ENCODE measurements at regions not wholly inside any gene's neighbourhood (a gene's known extent, or its start where the extent isn't known, plus 50 kb on each side); places are given as distances from the start of the nearest gene placed in this dataset.
A peak's percentile ranks its signal among the peaks of the same experiment; 100 is the strongest.

DNA sequence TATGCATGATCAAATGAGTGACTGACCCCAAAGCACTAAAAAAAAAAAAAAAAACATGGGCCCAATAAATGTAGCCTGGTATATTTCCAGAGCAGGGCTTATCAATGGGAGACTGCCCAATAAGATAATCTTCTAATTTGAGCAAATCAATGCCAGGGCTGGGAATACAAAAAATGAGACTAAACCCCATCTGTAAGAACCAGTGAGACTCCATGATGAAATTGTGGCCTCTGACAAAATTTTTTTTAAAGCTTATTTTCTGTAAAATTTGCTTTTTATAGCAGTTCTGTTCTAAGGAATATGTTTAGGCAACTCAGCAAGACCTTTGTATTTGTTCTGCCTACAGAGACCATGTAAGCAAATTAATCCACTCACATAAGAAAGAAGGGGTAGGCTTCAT lies 186.8 kb upstream of the CCDC150 start:
- POLR2A ChIA-PET: no interaction called here
- CTCF ChIA-PET: interaction anchor here (0.8 to 3.9 kb wide), 51 partner anchors 8 to 384 kb away, joined by 3 to 51 read pairs (median 9); partner anchors contain the start of gene DNAH7
- TF ChIP-seq, protein P1, sequence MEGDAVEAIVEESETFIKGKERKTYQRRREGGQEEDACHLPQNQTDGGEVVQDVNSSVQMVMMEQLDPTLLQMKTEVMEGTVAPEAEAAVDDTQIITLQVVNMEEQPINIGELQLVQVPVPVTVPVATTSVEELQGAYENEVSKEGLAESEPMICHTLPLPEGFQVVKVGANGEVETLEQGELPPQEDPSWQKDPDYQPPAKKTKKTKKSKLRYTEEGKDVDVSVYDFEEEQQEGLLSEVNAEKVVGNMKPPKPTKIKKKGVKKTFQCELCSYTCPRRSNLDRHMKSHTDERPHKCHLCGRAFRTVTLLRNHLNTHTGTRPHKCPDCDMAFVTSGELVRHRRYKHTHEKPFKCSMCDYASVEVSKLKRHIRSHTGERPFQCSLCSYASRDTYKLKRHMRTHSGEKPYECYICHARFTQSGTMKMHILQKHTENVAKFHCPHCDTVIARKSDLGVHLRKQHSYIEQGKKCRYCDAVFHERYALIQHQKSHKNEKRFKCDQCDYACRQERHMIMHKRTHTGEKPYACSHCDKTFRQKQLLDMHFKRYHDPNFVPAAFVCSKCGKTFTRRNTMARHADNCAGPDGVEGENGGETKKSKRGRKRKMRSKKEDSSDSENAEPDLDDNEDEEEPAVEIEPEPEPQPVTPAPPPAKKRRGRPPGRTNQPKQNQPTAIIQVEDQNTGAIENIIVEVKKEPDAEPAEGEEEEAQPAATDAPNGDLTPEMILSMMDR (IDR thresholded peaks at IDR 0.05; ENCODE audit: control extremely low read depth, extremely low read depth, low read depth, missing control alignments): no peak
- no peak for DNase-seq (ENCODE audit: extremely low spot score)

DNA sequence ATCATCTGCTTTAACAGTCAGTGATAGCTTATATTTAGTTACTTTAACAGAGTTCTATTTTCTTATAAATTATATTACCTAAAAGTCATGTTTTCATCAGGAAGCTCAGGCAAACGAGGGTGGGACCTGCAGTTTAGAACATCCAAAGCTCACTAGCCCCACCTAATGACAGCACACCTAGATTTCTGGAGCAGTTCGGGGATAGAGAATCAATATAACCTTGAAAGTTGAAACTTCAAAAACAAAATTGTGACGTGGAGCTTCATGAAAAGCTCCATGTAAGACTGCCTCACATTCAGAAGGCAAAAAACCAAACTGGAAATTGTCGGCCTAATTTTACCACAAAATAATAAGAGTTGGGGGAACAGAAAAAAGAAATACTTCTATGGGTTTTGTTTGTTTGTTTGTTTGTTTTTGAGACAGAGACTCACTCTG lies 185.9 kb upstream of the CCDC150 start:
- POLR2A ChIA-PET: no interaction called here
- DNase-seq (ENCODE audit: extremely low spot score): peak; percentile 38
- CTCF ChIA-PET: interaction anchor here (0.6 to 3.9 kb wide), 83 partner anchors 9 to 398 kb away, joined by 3 to 51 read pairs (median 5); partner anchors contain the start of gene DNAH7
- TF ChIP-seq, protein P1 (IDR thresholded peaks at IDR 0.05; ENCODE audit: control extremely low read depth, extremely low read depth, low read depth, missing control alignments): peak; percentile 75

DNA sequence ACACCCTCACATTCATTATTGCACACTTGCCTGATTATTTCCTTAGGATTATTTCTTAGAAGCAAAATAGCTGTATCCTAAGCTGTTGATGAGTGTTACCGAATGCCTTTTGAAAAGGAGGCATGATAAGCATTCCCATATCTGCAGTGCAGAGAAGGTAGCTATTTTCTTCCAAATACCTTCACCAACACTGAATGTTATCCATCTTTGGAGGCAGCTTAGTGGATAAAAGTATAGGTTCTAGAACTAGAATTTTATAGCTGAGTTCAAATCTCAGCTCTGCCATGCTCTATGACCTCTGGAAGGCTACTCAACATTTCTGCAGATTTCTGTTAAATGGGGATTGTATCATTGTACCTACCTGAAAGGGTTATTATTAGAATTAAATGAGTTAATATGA lies 185.0 kb upstream of the CCDC150 start:
- ChIA-PET CTCF (interaction anchor here (0.7 to 3.9 kb wide), 52 partner anchors 10 to 391 kb away, joined by 3 to 51 read pairs (median 8); partner anchors contain the start of gene DNAH7), POLR2A (no interaction called here)
- no peak for DNase-seq (ENCODE audit: extremely low spot score)
- TF ChIP-seq, protein P1 (IDR thresholded peaks at IDR 0.05; ENCODE audit: control extremely low read depth, extremely low read depth, low read depth, missing control alignments): no peak

DNA sequence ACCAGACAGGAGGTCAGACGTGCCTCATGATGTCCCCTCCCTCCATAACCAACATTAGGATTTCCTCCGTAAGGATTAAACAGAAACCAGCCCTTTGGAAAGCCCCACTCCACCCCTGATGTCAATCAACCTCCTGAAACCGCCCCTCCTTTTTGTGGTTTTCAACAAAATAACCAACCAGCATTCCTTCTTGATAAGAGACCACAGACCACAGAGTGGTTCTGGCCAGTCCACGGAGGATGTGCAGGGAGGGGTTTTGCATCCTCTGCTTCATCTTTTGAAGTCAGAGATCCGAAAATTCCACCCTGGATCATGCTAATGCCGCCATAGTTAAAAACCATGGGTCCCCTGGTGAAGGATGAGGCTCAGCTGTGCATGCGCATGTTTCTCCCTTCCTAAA lies 180.0 kb upstream of the CCDC150 start:
- TF ChIP-seq, protein P1 (IDR thresholded peaks at IDR 0.05; ENCODE audit: control extremely low read depth, extremely low read depth, low read depth, missing control alignments): no peak
- no peak for DNase-seq (ENCODE audit: extremely low spot score)
- CTCF ChIA-PET: no interaction called here
- POLR2A ChIA-PET: no interaction called here

DNA sequence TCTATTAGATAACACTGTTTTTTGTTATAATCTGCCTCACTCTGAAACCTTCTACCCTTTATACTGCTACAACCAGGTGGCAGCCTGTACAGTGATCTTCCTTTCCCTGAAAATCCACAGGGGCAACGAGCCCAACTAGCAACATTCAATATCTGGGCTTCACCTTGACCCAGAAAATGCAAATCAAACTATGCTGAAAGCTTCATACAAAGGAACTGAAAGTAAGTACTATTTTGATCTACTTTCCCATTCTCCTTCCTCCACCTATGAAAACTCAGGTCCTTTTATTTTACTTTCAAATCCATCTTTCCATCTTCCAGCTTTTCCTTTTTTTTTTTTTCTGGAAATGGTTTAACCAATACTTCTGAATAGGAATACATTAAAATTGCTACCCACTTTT lies 175.8 kb upstream of the CCDC150 start:
- TF ChIP-seq, protein P1 (IDR thresholded peaks at IDR 0.05; ENCODE audit: control extremely low read depth, extremely low read depth, low read depth, missing control alignments): no peak
- ChIA-PET CTCF (interaction anchor here (4.5 kb wide), 1 partner anchor 11 kb away, joined by 39 read pairs; no protein-coding TSS in a partner anchor), POLR2A (no interaction called here)
- no peak for DNase-seq (ENCODE audit: extremely low spot score)

DNA sequence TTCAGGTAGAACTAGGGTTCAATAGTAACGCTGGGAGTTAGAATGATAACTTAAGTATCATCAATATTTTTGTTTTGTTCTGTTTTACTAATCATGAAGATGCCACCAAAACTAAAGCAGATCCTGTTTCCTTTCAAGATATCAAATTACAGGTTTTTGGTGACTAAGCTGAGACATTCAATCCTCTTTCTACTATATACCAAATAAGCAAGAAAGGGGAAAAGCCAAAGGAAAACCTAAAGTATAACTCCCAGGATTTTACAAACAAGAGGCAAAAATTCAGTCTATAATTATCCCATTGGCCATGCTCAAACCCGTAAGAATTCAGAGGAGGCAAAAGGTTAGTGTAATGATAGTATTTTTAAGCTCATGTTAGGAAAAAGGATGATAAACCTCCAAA lies 175.2 kb upstream of the CCDC150 start:
- ChIA-PET POLR2A (no interaction called here), CTCF (interaction anchor here (1.3 to 4.5 kb wide), 2 partner anchors 11 to 22 kb away, joined by 4 to 39 read pairs; no protein-coding TSS in a partner anchor)
- DNase-seq (ENCODE audit: extremely low spot score): no peak
- TF ChIP-seq, protein P1 (IDR thresholded peaks at IDR 0.05; ENCODE audit: control extremely low read depth, extremely low read depth, low read depth, missing control alignments): no peak

Data from GM10248 (cell line).